HepG2 (cell line): ENCODE measurements at regions not wholly inside any gene's neighbourhood (a gene's known extent, or its start where the extent isn't known, plus 50 kb on each side); places are given as distances from the start of the nearest gene placed in this dataset.

Source experiments
- ATAC-seq: fragments of 200-7000 bp; cut with Tn5 transposase; 3 replicates; pipeline ENCODE4 v1.9.1; 2020; ENCODE audit warnings: mild to moderate bottlenecking, moderate library complexity
- BruUV-seq: library from RNA; stranded (reverse); fragments of 400-500 nt; replicated peaks from 2 replicates; lab custom pipeline; 2021; lab: Mats Ljungman, UMichigan
- CTCF ChIA-PET: fragments of 300-600 bp; formaldehyde crosslinking; extraction: SDS; loops from one replicate; lab custom pipeline; 2021; ENCODE audit warnings: low total read pairs, inconsistent platforms, low intra/inter-chr PET ratio; lab: Yijun Ruan, JAX
- POLR2A ChIA-PET: fragments of 350-600 bp; sonication (Branson Sonifier 250); formaldehyde crosslinking; loops from one replicate; lab custom pipeline; 2020; ENCODE audit warnings: antibody characterized with exemption, inconsistent platforms; lab: Yijun Ruan, JAX
- DNase-seq: peaks from one replicate; pipeline ENCODE4 v3.0.0-alpha.2; 2015; ENCODE audit warnings: low spot score
- FAIRE-seq: peaks from 3 replicates; lab custom pipeline; 2011; peaks lifted over from hg19 to GRCh38; lab: Jason Lieb, UNC
- H2AFZ ChIP-seq: one replicate; pipeline ENCODE4 v1.6.1; 2011; ENCODE audit warnings: low read length, inconsistent platforms
- H3K27ac ChIP-seq: fragments of 300-600 bp; 3 replicates; pipeline ENCODE4 v1.8.0; 2011; ENCODE audit warnings: mixed run types, mild to moderate bottlenecking, mixed read lengths, low read length, inconsistent platforms; ENCODE audit not compliant: insufficient read depth; ENCODE audit errors: extremely low read length
- H3K27me3 ChIP-seq, 2 experiments: fragments of 200-600 bp in 1 of 2; 2 replicates in 1 of 2; 3 replicates in 1 of 2; pipeline versions ENCODE4 v1.6.0 to v1.8.0; 2011; ENCODE audit warnings: low read length in 2 of 2, mild to moderate bottlenecking in 2 of 2, moderate library complexity in 2 of 2, inconsistent platforms in 1 of 2; ENCODE audit not compliant: insufficient read depth in 2 of 2, control insufficient read depth in 1 of 2
- H3K36me3 ChIP-seq, 2 experiments: fragments of 200-600 bp in 1 of 2; replicated peaks in 1 of 2; 2 replicates in 1 of 2; 3 replicates in 1 of 2; pipeline versions ENCODE4 v1.5.1 to v1.8.0; 2011; ENCODE audit warnings: low read length in 2 of 2, inconsistent platforms in 1 of 2; ENCODE audit not compliant: insufficient read depth in 2 of 2, control insufficient read depth in 1 of 2
- H3K4me1 ChIP-seq: 2 replicates; pipeline ENCODE4 v1.5.1; 2012; ENCODE audit warnings: low read length, inconsistent platforms; ENCODE audit not compliant: insufficient read depth
- H3K4me2 ChIP-seq: 2 replicates; pipeline ENCODE4 v1.6.0; 2011; ENCODE audit warnings: low read depth, low read length, inconsistent platforms
- H3K4me3 ChIP-seq, 3 experiments: fragments of 200-600 bp in 1 of 3; sonication (generic), shearing (Covaris generic) in 1 of 3; replicated peaks in 1 of 3; 2 replicates each; pipeline ENCODE4 v1.5.1; 2011 to 2016; ENCODE audit warnings: low read length in 3 of 3, inconsistent platforms in 2 of 3, low read depth in 2 of 3, mild to moderate bottlenecking in 2 of 3, control low read depth in 1 of 3, mixed read lengths in 1 of 3; ENCODE audit not compliant: insufficient read depth in 1 of 3
- H3K79me2 ChIP-seq: one replicate; pipeline ENCODE4 v1.6.1; 2011; ENCODE audit warnings: low read length, inconsistent platforms; ENCODE audit not compliant: insufficient read depth
- H3K9ac ChIP-seq: 2 replicates; pipeline ENCODE4 v1.6.0; 2011; ENCODE audit warnings: mild to moderate bottlenecking, low read depth, low read length, inconsistent platforms; ENCODE audit not compliant: insufficient read depth
- H3K9me3 ChIP-seq: 2 replicates; pipeline ENCODE4 v1.5.1; 2012; ENCODE audit warnings: mild to moderate bottlenecking, low read length
- H4K20me1 ChIP-seq: 2 replicates; pipeline ENCODE4 v1.6.0; 2011; ENCODE audit warnings: inconsistent platforms, mild to moderate bottlenecking, low read length, moderate library complexity; ENCODE audit not compliant: insufficient read depth
- IRF1 ChIP-seq: sonication (generic); formaldehyde crosslinking; IDR thresholded peaks from 2 replicates; pipeline ENCODE4 v1.4.0; 2020; ENCODE audit warnings: low read depth, mild to moderate bottlenecking, missing genetic modification reagents
- WGBS: methylation state at CpG from one replicate; pipeline ENCODE4 v1.1.6; 2017; ENCODE audit warnings: low lambda C conversion rate; 5-methylcytosine and 5-hydroxymethylcytosine counted together
- in situ Hi-C: cut with HindIII; loops from 2 replicates; pipeline ENCODE4 v1.10.0; 2017; ENCODE audit warnings: low pct_unique_long_range_greater_than_20kb; ENCODE audit not compliant: extremely low pct_ligation_motif_present
- intact Hi-C: fragments of 100-400 bp; cut with micrococcal nuclease; formaldehyde crosslinking; loops from one replicate; pipeline ENCODE4 v1.10.0; 2022; ENCODE audit not compliant: unreplicated experiment
- TF ChIP-seq, protein P1 (sequence below): sonication (generic); formaldehyde crosslinking; IDR thresholded peaks from 2 replicates; pipeline ENCODE4 v1.9.0; 2021; ENCODE audit warnings: mild to moderate bottlenecking, missing genetic modification reagents

DNA sequence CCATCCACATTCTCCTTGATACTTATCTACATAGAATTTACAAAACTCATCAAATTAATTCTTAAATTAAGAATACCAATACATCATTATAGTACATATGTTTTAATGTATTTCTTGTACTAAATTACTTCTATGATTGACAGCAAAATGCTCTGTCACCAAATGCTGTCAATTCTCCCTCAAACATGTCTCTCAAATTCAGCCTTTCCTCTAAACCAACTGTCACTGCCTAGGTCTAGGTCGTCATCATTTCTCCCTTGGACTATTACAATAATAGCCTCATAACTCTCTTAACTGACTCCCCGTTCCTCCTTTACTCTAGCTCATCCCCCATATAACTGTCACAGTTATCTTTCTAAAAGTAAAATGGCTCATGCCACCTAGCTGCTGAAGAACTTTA lies 279.7 kb upstream of the FSTL5 start:
- intact Hi-C loops: no loop called here
- in situ Hi-C loops: no loop called here
- 0% methylated on average over 2 of the region's 2 CpGs for WGBS
- no peak for DNase-seq
- CTCF ChIA-PET: no interaction called here
- no peak overlapping the region for H3K27ac ChIP-seq
- no peak overlapping the region for H3K4me2 ChIP-seq
- no peak for TF ChIP-seq IRF1 (CRISPR knock-in tag)
- TF ChIP-seq, protein P1, sequence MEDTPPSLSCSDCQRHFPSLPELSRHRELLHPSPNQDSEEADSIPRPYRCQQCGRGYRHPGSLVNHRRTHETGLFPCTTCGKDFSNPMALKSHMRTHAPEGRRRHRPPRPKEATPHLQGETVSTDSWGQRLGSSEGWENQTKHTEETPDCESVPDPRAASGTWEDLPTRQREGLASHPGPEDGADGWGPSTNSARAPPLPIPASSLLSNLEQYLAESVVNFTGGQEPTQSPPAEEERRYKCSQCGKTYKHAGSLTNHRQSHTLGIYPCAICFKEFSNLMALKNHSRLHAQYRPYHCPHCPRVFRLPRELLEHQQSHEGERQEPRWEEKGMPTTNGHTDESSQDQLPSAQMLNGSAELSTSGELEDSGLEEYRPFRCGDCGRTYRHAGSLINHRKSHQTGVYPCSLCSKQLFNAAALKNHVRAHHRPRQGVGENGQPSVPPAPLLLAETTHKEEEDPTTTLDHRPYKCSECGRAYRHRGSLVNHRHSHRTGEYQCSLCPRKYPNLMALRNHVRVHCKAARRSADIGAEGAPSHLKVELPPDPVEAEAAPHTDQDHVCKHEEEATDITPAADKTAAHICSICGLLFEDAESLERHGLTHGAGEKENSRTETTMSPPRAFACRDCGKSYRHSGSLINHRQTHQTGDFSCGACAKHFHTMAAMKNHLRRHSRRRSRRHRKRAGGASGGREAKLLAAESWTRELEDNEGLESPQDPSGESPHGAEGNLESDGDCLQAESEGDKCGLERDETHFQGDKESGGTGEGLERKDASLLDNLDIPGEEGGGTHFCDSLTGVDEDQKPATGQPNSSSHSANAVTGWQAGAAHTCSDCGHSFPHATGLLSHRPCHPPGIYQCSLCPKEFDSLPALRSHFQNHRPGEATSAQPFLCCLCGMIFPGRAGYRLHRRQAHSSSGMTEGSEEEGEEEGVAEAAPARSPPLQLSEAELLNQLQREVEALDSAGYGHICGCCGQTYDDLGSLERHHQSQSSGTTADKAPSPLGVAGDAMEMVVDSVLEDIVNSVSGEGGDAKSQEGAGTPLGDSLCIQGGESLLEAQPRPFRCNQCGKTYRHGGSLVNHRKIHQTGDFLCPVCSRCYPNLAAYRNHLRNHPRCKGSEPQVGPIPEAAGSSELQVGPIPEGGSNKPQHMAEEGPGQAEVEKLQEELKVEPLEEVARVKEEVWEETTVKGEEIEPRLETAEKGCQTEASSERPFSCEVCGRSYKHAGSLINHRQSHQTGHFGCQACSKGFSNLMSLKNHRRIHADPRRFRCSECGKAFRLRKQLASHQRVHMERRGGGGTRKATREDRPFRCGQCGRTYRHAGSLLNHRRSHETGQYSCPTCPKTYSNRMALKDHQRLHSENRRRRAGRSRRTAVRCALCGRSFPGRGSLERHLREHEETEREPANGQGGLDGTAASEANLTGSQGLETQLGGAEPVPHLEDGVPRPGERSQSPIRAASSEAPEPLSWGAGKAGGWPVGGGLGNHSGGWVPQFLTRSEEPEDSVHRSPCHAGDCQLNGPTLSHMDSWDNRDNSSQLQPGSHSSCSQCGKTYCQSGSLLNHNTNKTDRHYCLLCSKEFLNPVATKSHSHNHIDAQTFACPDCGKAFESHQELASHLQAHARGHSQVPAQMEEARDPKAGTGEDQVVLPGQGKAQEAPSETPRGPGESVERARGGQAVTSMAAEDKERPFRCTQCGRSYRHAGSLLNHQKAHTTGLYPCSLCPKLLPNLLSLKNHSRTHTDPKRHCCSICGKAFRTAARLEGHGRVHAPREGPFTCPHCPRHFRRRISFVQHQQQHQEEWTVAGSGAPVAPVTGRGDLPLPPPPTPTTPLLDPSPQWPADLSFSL: no peak
- POLR2A ChIA-PET: no interaction called here
- no TSS peak for BruUV-seq
- H2AFZ ChIP-seq: no peak overlapping the region
- FAIRE-seq: no peak
- H3K4me1 ChIP-seq: no peaks in the 10 kb centered on the region
- H3K27me3 ChIP-seq: no peaks in the 10 kb centered on the region; a peak in 1 of 5 replicates
- no peaks in the 10 kb centered on the region for H3K36me3 ChIP-seq
- no peaks in the 10 kb centered on the region for H3K9me3 ChIP-seq
- H4K20me1 ChIP-seq: no peaks in the 10 kb centered on the region
- no peak for ATAC-seq
- H3K4me3 ChIP-seq: no peak overlapping the region
- no peaks in the 10 kb centered on the region for H3K79me2 ChIP-seq
- no peak overlapping the region for H3K9ac ChIP-seq
